Ovary (tissue), 3 donors: ENCODE measurements at regions not wholly inside any gene's neighbourhood (a gene's known extent, or its start where the extent isn't known, plus 50 kb on each side); places are given as distances from the start of the nearest gene placed in this dataset.

Experiments used
- EP300 ChIP-seq: sonication (generic); formaldehyde crosslinking; IDR thresholded peaks from one replicate; pipeline ENCODE4 v1.6.1; 2017; ENCODE audit warnings: antibody characterized with exemption
- POLR2A ChIP-seq: fragments of 450-650 bp; IDR thresholded peaks from one replicate; pipeline ENCODE4 v1.6.1; 2017; ENCODE audit warnings: antibody characterized with exemption, mild to moderate bottlenecking, moderate library complexity
- TF ChIP-seq, protein P1 (sequence below), 3 donors: fragments of 450-650 bp in 2 of 3; fragments of 200-600 bp in 1 of 3; IDR thresholded peaks; one replicate each; pipeline versions ENCODE4 v1.5.1 to v1.8.0; 2016 to 2022; ENCODE audit warnings: antibody characterized with exemption in 3 of 3, mild to moderate bottlenecking in 1 of 3
- donor health status: DM: no; HTN: no; CAD: no.

DNA sequence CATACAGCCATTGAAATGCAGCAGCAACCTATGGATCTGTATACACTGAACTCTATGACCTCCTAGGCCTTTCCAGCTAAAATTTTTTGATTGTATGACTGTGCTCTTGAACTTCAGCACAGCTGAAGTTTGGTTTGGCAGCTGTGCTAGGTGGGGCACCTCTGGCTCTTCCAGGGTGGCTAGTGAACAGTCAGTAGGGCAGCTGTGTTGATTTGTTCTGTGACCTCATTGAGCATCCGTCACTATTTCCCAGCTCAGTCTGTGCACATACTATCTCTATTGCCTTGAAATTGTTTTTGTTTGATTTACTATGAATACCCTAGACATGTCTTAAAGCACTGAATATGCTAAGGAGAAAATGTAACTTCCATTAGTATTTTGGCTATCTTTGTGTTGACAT is 363.2 kb upstream of the NAALADL2 start:
- TF ChIP-seq, protein P1, sequence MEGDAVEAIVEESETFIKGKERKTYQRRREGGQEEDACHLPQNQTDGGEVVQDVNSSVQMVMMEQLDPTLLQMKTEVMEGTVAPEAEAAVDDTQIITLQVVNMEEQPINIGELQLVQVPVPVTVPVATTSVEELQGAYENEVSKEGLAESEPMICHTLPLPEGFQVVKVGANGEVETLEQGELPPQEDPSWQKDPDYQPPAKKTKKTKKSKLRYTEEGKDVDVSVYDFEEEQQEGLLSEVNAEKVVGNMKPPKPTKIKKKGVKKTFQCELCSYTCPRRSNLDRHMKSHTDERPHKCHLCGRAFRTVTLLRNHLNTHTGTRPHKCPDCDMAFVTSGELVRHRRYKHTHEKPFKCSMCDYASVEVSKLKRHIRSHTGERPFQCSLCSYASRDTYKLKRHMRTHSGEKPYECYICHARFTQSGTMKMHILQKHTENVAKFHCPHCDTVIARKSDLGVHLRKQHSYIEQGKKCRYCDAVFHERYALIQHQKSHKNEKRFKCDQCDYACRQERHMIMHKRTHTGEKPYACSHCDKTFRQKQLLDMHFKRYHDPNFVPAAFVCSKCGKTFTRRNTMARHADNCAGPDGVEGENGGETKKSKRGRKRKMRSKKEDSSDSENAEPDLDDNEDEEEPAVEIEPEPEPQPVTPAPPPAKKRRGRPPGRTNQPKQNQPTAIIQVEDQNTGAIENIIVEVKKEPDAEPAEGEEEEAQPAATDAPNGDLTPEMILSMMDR (IDR thresholded peaks at IDR 0.05), result no peak
- no peak for TF ChIP-seq POLR2A
- no peak for TF ChIP-seq EP300
